CD4-positive, alpha-beta T cell (primary cell): ENCODE measurements at regions not wholly inside any gene's neighbourhood (a gene's known extent, or its start where the extent isn't known, plus 50 kb on each side); places are given as distances from the start of the nearest gene placed in this dataset.

Experiments used
- ATAC-seq: fragments of 200-7000 bp; cut with Tn5 transposase; one replicate; pipeline ENCODE4 v1.10.0; 2022; ENCODE audit warnings: mild to moderate bottlenecking; ENCODE audit not compliant: poor library complexity
- CTCF ChIA-PET: fragments of 350-600 bp; sonication (Branson Sonifier 250); formaldehyde crosslinking; loops from one replicate; lab custom pipeline; 2021; ENCODE audit warnings: antibody characterized with exemption, inconsistent platforms; lab: Charles Lee
- POLR2A ChIA-PET: fragments of 350-600 bp; sonication (Branson Sonifier 250); formaldehyde crosslinking; loops from one replicate; lab custom pipeline; 2021; ENCODE audit warnings: antibody characterized with exemption, inconsistent platforms; lab: Charles Lee
- DNase-seq, 14 experiments: peaks; one replicate each; pipeline ENCODE4 v3.0.0-alpha.2; 2013 to 2020; ENCODE audit warnings: mixed read lengths in 2 of 14
- H3K27ac ChIP-seq, 2 donors: one replicate each; pipeline versions ENCODE4 v1.5.1 to v1.7.0; 2013; ENCODE audit warnings: low read length in 2 of 2, low read depth in 1 of 2, mild to moderate bottlenecking in 1 of 2
- H3K27me3 ChIP-seq, 2 experiments: 1 replicate in 1 of 2; 2 replicates in 1 of 2; pipeline versions ENCODE4 v1.6.1 to v1.7.0; 2013; ENCODE audit warnings: low read length in 2 of 2, control low read depth in 1 of 2, mild to moderate bottlenecking in 1 of 2, moderate library complexity in 1 of 2; ENCODE audit not compliant: insufficient read depth in 2 of 2, control insufficient read depth in 1 of 2
- H3K36me3 ChIP-seq: one replicate; pipeline ENCODE4 v1.6.1; 2013; ENCODE audit warnings: low read length, control low read depth; ENCODE audit not compliant: insufficient read depth
- H3K4me1 ChIP-seq: one replicate; pipeline ENCODE4 v1.6.1; 2013; ENCODE audit warnings: low read length, control low read depth; ENCODE audit not compliant: insufficient read depth
- H3K4me3 ChIP-seq: one replicate; pipeline ENCODE4 v1.5.1; 2013; ENCODE audit warnings: mild to moderate bottlenecking, low read length, moderate library complexity
- H3K9me3 ChIP-seq, 2 experiments: 1 replicate in 1 of 2; 2 replicates in 1 of 2; pipeline versions ENCODE4 v1.6.1 to v1.7.0; 2013; ENCODE audit warnings: low read length in 2 of 2, mild to moderate bottlenecking in 2 of 2, control low read depth in 1 of 2, moderate library complexity in 1 of 2; ENCODE audit not compliant: control insufficient read depth in 1 of 2, insufficient read depth in 1 of 2
- H3K27ac Mint-ChIP-seq: one replicate; pipeline ENCODE4 v1.8.0; 2020; ENCODE audit warnings: mixed read lengths
- H3K27me3 Mint-ChIP-seq: one replicate; pipeline ENCODE4 v1.8.0; 2021; ENCODE audit warnings: mixed read lengths
- H3K36me3 Mint-ChIP-seq: one replicate; pipeline ENCODE4 v1.8.0; 2021; ENCODE audit warnings: low read depth, mixed read lengths
- H3K4me1 Mint-ChIP-seq: one replicate; pipeline ENCODE4 v1.8.0; 2021; ENCODE audit warnings: low read depth, mixed read lengths
- H3K4me3 Mint-ChIP-seq: one replicate; pipeline ENCODE4 v1.8.0; 2020; ENCODE audit warnings: mild to moderate bottlenecking, mixed read lengths
- H3K9me3 Mint-ChIP-seq: one replicate; pipeline ENCODE4 v1.8.0; 2020; ENCODE audit warnings: mixed read lengths
- CTCF ChIP-seq: fragments of 200-600 bp; IDR thresholded peaks from one replicate; pipeline ENCODE4 v1.8.0; 2022; ENCODE audit warnings: antibody characterized with exemption, mild to moderate bottlenecking
- intact Hi-C, 2 experiments: fragments of 100-400 bp; cut with DNase I in 1 of 2; cut with micrococcal nuclease in 1 of 2; formaldehyde crosslinking; loops; one replicate each; pipeline versions ENCODE4 v1.15.1 to v1.9.0; 2023 to 2025; cut with DNase I, micrococcal nuclease

- Histone ChIP-seq H3K4me3 (no peak overlapping the region), H3K4me1 (peaks cover 4% of the 10 kb centered on the region), H3K27ac (no peak overlapping the region), H3K9me3 (no peaks in the 10 kb centered on the region), H3K27me3 (no peaks in the 10 kb centered on the region), H3K36me3 (peaks cover 6% of the 10 kb centered on the region)
- no peak overlapping the region for H3K27ac Mint-ChIP-seq
- DNase-seq (no peak), ATAC-seq (no peak)
- ChIA-PET CTCF (no interaction called here), POLR2A (no interaction called here)
- peaks cover 4% of the 10 kb centered on the region for H3K4me1 Mint-ChIP-seq
- no peaks in the 10 kb centered on the region for H3K9me3 Mint-ChIP-seq
- intact Hi-C loops: no loop called here
- TF ChIP-seq CTCF: no peak
- H3K27me3 Mint-ChIP-seq: no peaks in the 10 kb centered on the region
- no peaks in the 10 kb centered on the region for H3K36me3 Mint-ChIP-seq
- H3K4me3 Mint-ChIP-seq: no peak overlapping the region
These were observed 288.4 kb upstream of the ID2 start for GRCh38 chr2:8393506-8393905.

- H3K27me3 ChIP-seq: no peaks in the 10 kb centered on the region
- H3K36me3 ChIP-seq: peaks cover 6% of the 10 kb centered on the region
- no peaks in the 10 kb centered on the region for H3K9me3 ChIP-seq
- Mint-ChIP-seq H3K9me3 (no peaks in the 10 kb centered on the region), H3K4me3 (no peak overlapping the region), H3K27ac (no peak overlapping the region), H3K27me3 (no peaks in the 10 kb centered on the region), H3K36me3 (no peaks in the 10 kb centered on the region), H3K4me1 (peaks cover 4% of the 10 kb centered on the region)
- POLR2A ChIA-PET: no interaction called here
- DNase-seq: no peak
- no peak overlapping the region for H3K4me3 ChIP-seq
- H3K4me1 ChIP-seq: peaks cover 4% of the 10 kb centered on the region
- no peak for ATAC-seq
- TF ChIP-seq CTCF: no peak
- no peak overlapping the region for H3K27ac ChIP-seq
- CTCF ChIA-PET: no interaction called here
- intact Hi-C loops: no loop called here
These were observed 287.7 kb upstream of the ID2 start for GRCh38 chr2:8394131-8394530.

GRCh38 chr2:8394569-8395359 lies 287.1 kb upstream of the ID2 start:
- no peak for TF ChIP-seq CTCF
- H3K27ac Mint-ChIP-seq: no peak overlapping the region
- Histone ChIP-seq H3K36me3 (peaks cover 6% of the 10 kb centered on the region), H3K9me3 (no peaks in the 10 kb centered on the region), H3K27me3 (no peaks in the 10 kb centered on the region), H3K4me3 (no peak overlapping the region), H3K27ac (no peak overlapping the region), H3K4me1 (peaks cover 4% of the 10 kb centered on the region)
- CTCF ChIA-PET: no interaction called here
- H3K9me3 Mint-ChIP-seq: no peaks in the 10 kb centered on the region
- no peak overlapping the region for H3K4me3 Mint-ChIP-seq
- DNase-seq (no peak), ATAC-seq (no peak)
- H3K4me1 Mint-ChIP-seq: peaks cover 4% of the 10 kb centered on the region
- POLR2A ChIA-PET: no interaction called here
- intact Hi-C loops: no loop called here
- no peaks in the 10 kb centered on the region for H3K36me3 Mint-ChIP-seq
- H3K27me3 Mint-ChIP-seq: no peaks in the 10 kb centered on the region
